ENCODE measurements at regions not wholly inside any gene's neighbourhood (a gene's known extent, or its start where the extent isn't known, plus 50 kb on each side); places are given as distances from the start of the nearest gene placed in this dataset.
"Not testable (repeated sequence)": the region's sequence is repeated elsewhere in the genome, so short reads cannot be mapped to it uniquely, and the experiment has no call there.

- not testable (repeated sequence) for TF ChIP-seq CTCF (IDR thresholded peaks at IDR 0.05; ENCODE audit: low read length); EZH2 (IDR thresholded peaks at IDR 0.05; ENCODE audit: borderline replicate concordance, low read length)
Observed at GRCh38 chr6:7028963-7029362, 78.8 kb upstream of the RREB1 start.
